Natural killer cell (primary cell): ENCODE measurements at regions not wholly inside any gene's neighbourhood (a gene's known extent, or its start where the extent isn't known, plus 50 kb on each side); places are given as distances from the start of the nearest gene placed in this dataset.

Experiments
- ATAC-seq, 3 donors: fragments of 150-1000 bp in 2 of 3; fragments of 200-7000 bp in 1 of 3; cut with Tn5 transposase; 1 replicate in 1 of 3; 2 replicates in 2 of 3; pipeline ENCODE4 v1.10.0; 2021; ENCODE audit warnings: mild to moderate bottlenecking in 2 of 3, moderate library complexity in 2 of 3
- DNase-seq, 2 donors: peaks; one replicate each; pipeline versions ENCODE4 v3.0.0 to v3.0.0-alpha.2; 2013 to 2021; ENCODE audit warnings: mixed read lengths in 1 of 2
- H3K27ac ChIP-seq: one replicate; pipeline ENCODE4 v1.5.1; 2013; ENCODE audit warnings: mild to moderate bottlenecking, low read length
- H3K27me3 ChIP-seq: one replicate; pipeline ENCODE4 v1.6.1; 2013; ENCODE audit warnings: low read length; ENCODE audit not compliant: control insufficient read depth, insufficient read depth
- H3K36me3 ChIP-seq: one replicate; pipeline ENCODE4 v1.6.1; 2013; ENCODE audit warnings: low read length; ENCODE audit not compliant: control insufficient read depth, insufficient read depth
- H3K4me1 ChIP-seq: one replicate; pipeline ENCODE4 v1.6.1; 2013; ENCODE audit warnings: low read length; ENCODE audit not compliant: control insufficient read depth, insufficient read depth
- H3K4me3 ChIP-seq: one replicate; pipeline ENCODE4 v1.5.1; 2013; ENCODE audit warnings: low read length
- H3K9me3 ChIP-seq: one replicate; pipeline ENCODE4 v1.6.1; 2013; ENCODE audit warnings: low read length; ENCODE audit not compliant: control insufficient read depth, insufficient read depth
- H3K27ac Mint-ChIP-seq, 2 donors: one replicate each; pipeline ENCODE4 v1.8.0; 2022; ENCODE audit warnings: mild to moderate bottlenecking in 2 of 2, mixed read lengths in 2 of 2, moderate library complexity in 1 of 2
- H3K27me3 Mint-ChIP-seq, 2 donors: one replicate each; pipeline ENCODE4 v1.8.0; 2022; ENCODE audit warnings: low read depth in 2 of 2, mixed read lengths in 2 of 2
- H3K36me3 Mint-ChIP-seq: one replicate; pipeline ENCODE4 v1.8.0; 2022; ENCODE audit warnings: mixed read lengths
- H3K4me1 Mint-ChIP-seq, 2 donors: one replicate each; pipeline ENCODE4 v1.8.0; 2022; ENCODE audit warnings: mixed read lengths in 2 of 2
- H3K4me3 Mint-ChIP-seq: one replicate; pipeline ENCODE4 v1.8.0; 2022; ENCODE audit warnings: mild to moderate bottlenecking, moderate library complexity, mixed read lengths
- H3K9me3 Mint-ChIP-seq, 2 donors: one replicate each; pipeline ENCODE4 v1.8.0; 2022; ENCODE audit warnings: mixed read lengths in 2 of 2
- WGBS: methylation state at CpG from one replicate; pipeline ENCODE4 v1.1.7; 2013; ENCODE audit warnings: missing lambda C conversion rate; ENCODE audit not compliant: insufficient coverage; 5-methylcytosine and 5-hydroxymethylcytosine counted together
- intact Hi-C: fragments of 100-400 bp; cut with micrococcal nuclease; formaldehyde crosslinking; loops from one replicate; pipeline ENCODE4 v1.14.2; 2022
- TF ChIP-seq, protein P1 (sequence below): fragments of 200-600 bp; IDR thresholded peaks from one replicate; pipeline ENCODE4 v1.8.0; 2022; ENCODE audit warnings: antibody characterized with exemption

GRCh38 chr1:219083631-219084030 is 90.0 kb upstream of the LYPLAL1 start:
- H3K27me3 Mint-ChIP-seq, result no peaks in the 10 kb centered on the region
- no peak overlapping the region for H3K27ac Mint-ChIP-seq
- no peak overlapping the region for H3K4me3 Mint-ChIP-seq
- no peaks in the 10 kb centered on the region for H3K9me3 ChIP-seq
- intact Hi-C loops, result no loop called here
- ATAC-seq, result no peak
- TF ChIP-seq, protein P1, sequence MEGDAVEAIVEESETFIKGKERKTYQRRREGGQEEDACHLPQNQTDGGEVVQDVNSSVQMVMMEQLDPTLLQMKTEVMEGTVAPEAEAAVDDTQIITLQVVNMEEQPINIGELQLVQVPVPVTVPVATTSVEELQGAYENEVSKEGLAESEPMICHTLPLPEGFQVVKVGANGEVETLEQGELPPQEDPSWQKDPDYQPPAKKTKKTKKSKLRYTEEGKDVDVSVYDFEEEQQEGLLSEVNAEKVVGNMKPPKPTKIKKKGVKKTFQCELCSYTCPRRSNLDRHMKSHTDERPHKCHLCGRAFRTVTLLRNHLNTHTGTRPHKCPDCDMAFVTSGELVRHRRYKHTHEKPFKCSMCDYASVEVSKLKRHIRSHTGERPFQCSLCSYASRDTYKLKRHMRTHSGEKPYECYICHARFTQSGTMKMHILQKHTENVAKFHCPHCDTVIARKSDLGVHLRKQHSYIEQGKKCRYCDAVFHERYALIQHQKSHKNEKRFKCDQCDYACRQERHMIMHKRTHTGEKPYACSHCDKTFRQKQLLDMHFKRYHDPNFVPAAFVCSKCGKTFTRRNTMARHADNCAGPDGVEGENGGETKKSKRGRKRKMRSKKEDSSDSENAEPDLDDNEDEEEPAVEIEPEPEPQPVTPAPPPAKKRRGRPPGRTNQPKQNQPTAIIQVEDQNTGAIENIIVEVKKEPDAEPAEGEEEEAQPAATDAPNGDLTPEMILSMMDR, result no peak
- H3K36me3 ChIP-seq, result no peaks in the 10 kb centered on the region
- no peak for DNase-seq
- H3K9me3 Mint-ChIP-seq, result peaks cover 17 to 18% of the 10 kb centered on the region in 2 donors
- H3K4me3 ChIP-seq, result no peak overlapping the region
- H3K36me3 Mint-ChIP-seq, result no peaks in the 10 kb centered on the region
- WGBS, result no CpG with 5 or more reads among the region's 1 CpG
- no peaks in the 10 kb centered on the region for H3K4me1 Mint-ChIP-seq
- no peaks in the 10 kb centered on the region for H3K27me3 ChIP-seq
- H3K4me1 ChIP-seq, result peaks cover 3% of the 10 kb centered on the region
- no peak overlapping the region for H3K27ac ChIP-seq

DNA sequence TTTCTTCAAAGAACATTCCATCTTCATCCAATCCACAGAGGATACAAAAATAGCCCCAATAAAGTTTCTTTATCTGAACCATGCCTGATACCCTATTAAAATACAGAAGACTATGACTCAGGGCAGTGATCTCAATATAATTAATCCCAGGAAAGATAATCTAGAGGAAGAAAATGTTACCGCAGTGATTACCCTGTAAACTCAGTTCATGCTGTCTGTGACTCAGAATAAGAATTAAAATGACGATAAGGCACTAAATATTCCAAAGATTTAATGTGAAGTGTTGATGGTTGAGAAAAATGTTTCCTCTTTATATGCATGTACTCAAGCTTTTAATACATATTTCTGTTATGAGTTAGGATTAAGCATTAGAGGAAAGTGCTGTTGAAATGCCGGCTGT is 88.6 kb upstream of the LYPLAL1 start:
- H3K27me3 Mint-ChIP-seq, result no peaks in the 10 kb centered on the region
- H3K4me3 ChIP-seq, result no peak overlapping the region
- TF ChIP-seq, protein P1, result no peak
- no peaks in the 10 kb centered on the region for H3K27me3 ChIP-seq
- 87% methylated on average over 2 of the region's 3 CpGs for WGBS
- H3K36me3 Mint-ChIP-seq, result no peaks in the 10 kb centered on the region
- no peaks in the 10 kb centered on the region for H3K4me1 Mint-ChIP-seq
- no peak for ATAC-seq
- intact Hi-C loops, result no loop called here
- H3K27ac ChIP-seq, result no peak overlapping the region
- no peaks in the 10 kb centered on the region for H3K36me3 ChIP-seq
- no peak overlapping the region for H3K27ac Mint-ChIP-seq
- peaks cover 10 to 14% of the 10 kb centered on the region in 2 donors for H3K9me3 Mint-ChIP-seq
- no peak overlapping the region for H3K4me3 Mint-ChIP-seq
- no peak for DNase-seq
- H3K9me3 ChIP-seq, result no peaks in the 10 kb centered on the region
- H3K4me1 ChIP-seq, result peaks cover 6% of the 10 kb centered on the region

- TF ChIP-seq, protein P1, result no peak
- Mint-ChIP-seq H3K36me3 (no peaks in the 10 kb centered on the region), H3K4me1 (no peaks in the 10 kb centered on the region), H3K9me3 (peaks cover 12 to 14% of the 10 kb centered on the region in 2 donors), H3K27ac (no peak overlapping the region), H3K27me3 (no peaks in the 10 kb centered on the region), H3K4me3 (no peak overlapping the region)
- no peaks in the 10 kb centered on the region for H3K9me3 ChIP-seq
- H3K27ac ChIP-seq, result no peak overlapping the region
- intact Hi-C loops, result no loop called here
- no peaks in the 10 kb centered on the region for H3K36me3 ChIP-seq
- H3K4me1 ChIP-seq, result peaks cover 6% of the 10 kb centered on the region
- no peak overlapping the region for H3K4me3 ChIP-seq
- no peak for DNase-seq
- WGBS, result no CpG with 5 or more reads among the region's 1 CpG
- ATAC-seq, result no peak
- H3K27me3 ChIP-seq, result no peaks in the 10 kb centered on the region
Observed at GRCh38 chr1:219085988-219086387, 87.7 kb upstream of the LYPLAL1 start.

DNA sequence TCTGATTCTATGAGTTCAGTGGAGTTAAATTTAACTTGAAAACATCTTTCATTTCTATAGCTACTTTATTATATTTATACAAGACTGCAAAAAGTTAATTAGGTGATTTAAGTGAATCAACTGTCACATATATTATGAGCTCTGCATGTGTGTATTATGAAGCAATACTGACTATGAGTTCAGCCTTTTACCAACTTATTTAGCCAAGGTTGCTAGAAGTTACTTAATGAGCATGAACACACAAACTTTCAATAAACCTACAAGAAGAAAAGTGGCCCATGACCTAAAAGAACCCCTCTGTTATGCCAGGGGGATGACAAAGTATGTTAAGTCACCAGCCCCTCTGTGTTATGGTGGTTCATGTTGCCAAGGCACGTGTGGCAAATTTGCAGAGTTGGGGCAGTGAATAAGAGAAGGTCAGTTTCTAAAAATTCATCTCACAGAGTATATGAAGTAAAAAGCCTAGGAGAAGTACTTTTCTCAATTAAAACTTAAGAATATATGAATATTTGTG is 86.7 kb upstream of the LYPLAL1 start:
- whole genome bisulfite sequencing, result 50% methylated on average over 1 of the region's 1 CpG
- TF ChIP-seq, protein P1, result no peak
- Histone ChIP-seq H3K36me3 (no peaks in the 10 kb centered on the region), H3K27me3 (no peaks in the 10 kb centered on the region), H3K9me3 (no peaks in the 10 kb centered on the region), H3K27ac (no peak overlapping the region), H3K4me1 (peaks cover 6% of the 10 kb centered on the region), H3K4me3 (no peak overlapping the region)
- no peaks in the 10 kb centered on the region for H3K4me1 Mint-ChIP-seq
- H3K9me3 Mint-ChIP-seq, result peaks cover 14 to 15% of the 10 kb centered on the region in 2 donors
- no peaks in the 10 kb centered on the region for H3K36me3 Mint-ChIP-seq
- ATAC-seq, result no peak
- intact Hi-C loops, result no loop called here
- no peak for DNase-seq
- no peak overlapping the region for H3K4me3 Mint-ChIP-seq
- H3K27me3 Mint-ChIP-seq, result no peaks in the 10 kb centered on the region
- no peak overlapping the region for H3K27ac Mint-ChIP-seq
